Omental fat pad (tissue), 3 donors: ENCODE measurements at regions not wholly inside any gene's neighbourhood (a gene's known extent, or its start where the extent isn't known, plus 50 kb on each side); places are given as distances from the start of the nearest gene placed in this dataset.

ENCODE experiments used
- ATAC-seq: fragments of 150-250 bp; one replicate; pipeline ENCODE4 v1.9.1; 2016; ENCODE audit warnings: mild to moderate bottlenecking, moderate library complexity; ENCODE audit not compliant: low FRiP score
- DNase-seq: peaks from one replicate; pipeline ENCODE4 v3.0.0-alpha.2; 2019; ENCODE audit warnings: low spot score
- TF ChIP-seq, protein P1 (sequence below), 3 donors: fragments of 450-650 bp; IDR thresholded peaks; one replicate each; pipeline ENCODE4 v1.5.1; 2016 to 2017; ENCODE audit warnings: antibody characterized with exemption in 3 of 3, mild to moderate bottlenecking in 3 of 3, moderate library complexity in 2 of 3

DNA sequence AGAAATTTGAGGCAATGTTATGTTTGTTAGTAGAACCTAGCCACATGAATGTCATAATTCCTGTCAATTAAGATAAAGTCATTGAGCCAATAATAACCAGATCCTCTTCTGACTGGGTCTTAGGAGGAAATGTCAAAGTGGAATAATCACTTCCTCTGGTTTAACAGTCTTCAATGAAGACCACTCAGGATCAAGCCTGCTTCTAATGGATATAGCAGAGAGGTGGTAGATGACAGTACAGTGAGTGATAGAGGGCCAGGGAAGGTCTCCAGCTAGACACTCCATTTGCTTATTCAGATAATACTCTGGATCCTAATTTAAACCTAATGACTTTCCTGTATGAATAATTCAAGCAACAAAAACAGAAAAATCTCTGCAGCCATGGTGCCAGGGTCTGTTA is 474.2 kb downstream of the DNAH5 start:
- DNase-seq: no peak
- no peak for ATAC-seq
- TF ChIP-seq, protein P1, sequence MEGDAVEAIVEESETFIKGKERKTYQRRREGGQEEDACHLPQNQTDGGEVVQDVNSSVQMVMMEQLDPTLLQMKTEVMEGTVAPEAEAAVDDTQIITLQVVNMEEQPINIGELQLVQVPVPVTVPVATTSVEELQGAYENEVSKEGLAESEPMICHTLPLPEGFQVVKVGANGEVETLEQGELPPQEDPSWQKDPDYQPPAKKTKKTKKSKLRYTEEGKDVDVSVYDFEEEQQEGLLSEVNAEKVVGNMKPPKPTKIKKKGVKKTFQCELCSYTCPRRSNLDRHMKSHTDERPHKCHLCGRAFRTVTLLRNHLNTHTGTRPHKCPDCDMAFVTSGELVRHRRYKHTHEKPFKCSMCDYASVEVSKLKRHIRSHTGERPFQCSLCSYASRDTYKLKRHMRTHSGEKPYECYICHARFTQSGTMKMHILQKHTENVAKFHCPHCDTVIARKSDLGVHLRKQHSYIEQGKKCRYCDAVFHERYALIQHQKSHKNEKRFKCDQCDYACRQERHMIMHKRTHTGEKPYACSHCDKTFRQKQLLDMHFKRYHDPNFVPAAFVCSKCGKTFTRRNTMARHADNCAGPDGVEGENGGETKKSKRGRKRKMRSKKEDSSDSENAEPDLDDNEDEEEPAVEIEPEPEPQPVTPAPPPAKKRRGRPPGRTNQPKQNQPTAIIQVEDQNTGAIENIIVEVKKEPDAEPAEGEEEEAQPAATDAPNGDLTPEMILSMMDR (IDR thresholded peaks at IDR 0.05): no peak

GRCh38 chr5:13464532-13465193 is 479.8 kb downstream of the DNAH5 start:
- DNase-seq (no peak), ATAC-seq (no peak)
- TF ChIP-seq, protein P1 (IDR thresholded peaks at IDR 0.05): no peak

- ATAC-seq: no peak
- DNase-seq: no peak
- TF ChIP-seq, protein P1 (IDR thresholded peaks at IDR 0.05): no peak
Measured at GRCh38 chr5:13460587-13460986, 483.9 kb downstream of the DNAH5 start.

DNA sequence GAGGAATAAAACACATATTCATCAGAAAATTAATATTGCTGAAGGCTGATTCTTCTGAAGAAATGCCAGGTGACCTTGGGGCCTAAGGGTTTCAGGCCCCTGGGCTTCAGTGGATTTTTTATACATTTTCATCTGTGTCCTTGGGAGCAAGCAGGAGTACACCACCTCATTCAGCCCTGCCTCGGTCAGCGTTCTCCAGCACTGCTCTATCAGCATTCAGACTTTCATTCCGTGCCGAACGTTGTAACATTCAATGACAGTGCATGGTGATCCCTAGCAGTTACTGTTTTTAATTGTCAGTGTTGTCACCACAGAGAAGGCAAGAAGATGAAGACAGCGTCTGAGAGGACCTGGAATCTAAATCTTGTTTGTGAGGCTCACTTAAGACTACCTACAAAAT is 490.4 kb downstream of the DNAH5 start:
- TF ChIP-seq, protein P1 (IDR thresholded peaks at IDR 0.05): no peak
- ATAC-seq (no peak), DNase-seq (no peak)

DNA sequence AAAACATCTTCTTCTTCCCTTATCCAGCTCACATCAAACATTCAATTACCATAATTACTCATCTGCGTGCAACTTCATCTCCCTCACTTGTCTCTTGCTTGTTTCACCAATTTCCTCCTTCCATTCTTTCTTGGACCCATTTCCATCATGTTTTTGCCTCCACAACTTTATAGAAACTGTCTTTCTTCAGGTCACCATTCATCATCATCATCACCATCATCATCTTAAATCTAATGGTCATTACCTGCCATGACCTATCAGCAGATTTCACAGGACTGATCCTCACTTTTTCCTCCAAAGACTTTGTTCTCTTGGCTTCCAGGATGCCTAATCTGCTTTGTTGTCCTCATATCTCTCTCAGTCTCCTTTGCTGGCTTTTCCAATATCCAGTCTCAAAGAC is 495.6 kb downstream of the DNAH5 start:
- DNase-seq (no peak), ATAC-seq (no peak)
- TF ChIP-seq, protein P1 (IDR thresholded peaks at IDR 0.05): no peak

DNA sequence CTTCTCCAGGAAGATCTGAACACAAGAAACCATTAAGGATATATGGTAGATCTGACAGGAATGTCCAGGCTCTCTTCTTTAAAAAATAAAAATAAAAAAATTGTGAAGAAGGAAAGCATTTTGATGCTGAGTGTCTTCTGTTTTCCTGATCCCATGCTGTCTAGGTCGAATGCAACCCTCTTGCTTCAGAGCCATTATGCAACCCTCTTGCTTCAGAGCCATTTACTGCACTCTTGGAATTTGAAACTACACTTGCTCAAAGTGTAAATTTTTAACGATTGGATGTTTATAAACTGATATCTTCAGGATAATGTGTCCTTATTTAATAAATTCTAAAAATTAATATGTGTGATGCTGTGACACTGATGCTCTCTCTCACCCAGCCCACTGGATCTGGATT is 505.1 kb downstream of the DNAH5 start:
- DNase-seq (no peak), ATAC-seq (no peak)
- TF ChIP-seq, protein P1 (IDR thresholded peaks at IDR 0.05): no peak

GRCh38 chr5:13427827-13428557 is 516.5 kb downstream of the DNAH5 start:
- no peak for DNase-seq
- ATAC-seq: no peak
- TF ChIP-seq, protein P1 (IDR thresholded peaks at IDR 0.05): no peak
